NCI-H187 treated with DMSO at 0.1 percent for 48 hours (cell line): ENCODE measurements at regions not wholly inside any gene's neighbourhood (a gene's known extent, or its start where the extent isn't known, plus 50 kb on each side); places are given as distances from the start of the nearest gene placed in this dataset.

Experiments
- DNase-seq: peaks from one replicate; lab custom pipeline; 2025; lab: John Stamatoyannopoulos, UW

GRCh38 chr4:123939621-123940020 is 543.0 kb downstream of the SPRY1 start:
- no peak for DNase-seq

GRCh38 chr4:123940604-123941003 is 544.0 kb downstream of the SPRY1 start:
- DNase-seq = no peak

GRCh38 chr4:123941306-123941705 is 544.7 kb downstream of the SPRY1 start:
- no peak for DNase-seq

GRCh38 chr4:123943976-123944375 is 547.4 kb downstream of the SPRY1 start:
- DNase-seq = no peak

GRCh38 chr4:123945301-123945700 is 548.7 kb downstream of the SPRY1 start:
- no peak for DNase-seq

- DNase-seq = no peak
These were observed 553.9 kb downstream of the SPRY1 start for GRCh38 chr4:123950530-123950929.

DNA sequence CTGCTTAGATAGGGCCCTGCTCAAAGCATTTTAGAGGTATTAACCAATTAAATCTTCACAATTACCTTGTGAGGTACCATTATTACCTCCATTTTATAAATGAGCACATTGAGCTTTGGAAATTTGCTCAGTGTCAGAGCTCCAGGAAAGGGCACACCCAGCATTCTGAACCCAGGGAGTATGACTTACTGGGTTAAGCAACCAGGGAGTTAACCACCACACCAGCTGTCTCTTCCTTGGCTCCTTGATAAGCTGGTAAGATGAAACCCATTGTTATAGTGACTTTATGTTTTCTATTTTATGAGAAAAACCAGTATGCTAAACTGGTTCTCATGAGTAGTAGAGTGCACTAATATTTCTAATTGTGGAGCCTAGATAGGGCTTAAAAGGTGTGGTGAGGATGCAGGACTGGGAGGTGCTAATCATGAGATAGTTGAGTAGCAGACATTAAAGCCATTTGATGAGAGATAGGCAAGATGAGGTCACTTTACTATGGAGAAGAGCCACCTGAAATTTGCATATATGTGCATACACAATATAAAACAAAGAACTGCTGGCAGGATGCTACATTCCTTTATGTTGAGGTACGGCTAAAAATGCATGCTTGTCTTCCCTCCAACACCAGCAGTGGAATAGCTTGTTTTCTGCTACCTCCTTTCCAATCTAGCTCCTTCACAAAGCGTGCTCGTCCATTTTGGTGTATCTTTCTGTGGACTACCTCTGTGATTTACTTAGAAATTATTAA is 556.1 kb downstream of the SPRY1 start:
- DNase-seq = no peak

DNA sequence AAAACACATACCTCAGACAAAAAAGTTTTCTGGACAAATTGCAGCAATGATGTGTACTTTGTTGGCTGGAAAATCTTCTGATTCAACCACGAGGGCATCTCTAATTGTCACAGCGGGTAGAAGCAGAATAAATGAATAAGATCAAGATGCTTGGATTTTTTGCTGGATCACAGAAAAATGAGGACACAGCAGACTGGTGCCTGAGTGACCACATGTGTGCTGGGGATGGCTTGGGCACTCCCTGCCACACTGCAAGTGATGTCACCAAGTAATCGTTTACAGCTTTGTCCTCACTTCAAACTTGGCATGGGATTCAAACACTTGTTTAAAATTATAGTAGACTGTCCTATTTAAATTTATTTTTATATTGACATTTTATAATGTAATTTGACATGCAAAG is 557.0 kb downstream of the SPRY1 start:
- DNase-seq = no peak

- DNase-seq = no peak
These were observed 557.6 kb downstream of the SPRY1 start for GRCh38 chr4:123954220-123954619.

GRCh38 chr4:123955167-123955800 is 558.7 kb downstream of the SPRY1 start:
- DNase-seq = no peak

DNA sequence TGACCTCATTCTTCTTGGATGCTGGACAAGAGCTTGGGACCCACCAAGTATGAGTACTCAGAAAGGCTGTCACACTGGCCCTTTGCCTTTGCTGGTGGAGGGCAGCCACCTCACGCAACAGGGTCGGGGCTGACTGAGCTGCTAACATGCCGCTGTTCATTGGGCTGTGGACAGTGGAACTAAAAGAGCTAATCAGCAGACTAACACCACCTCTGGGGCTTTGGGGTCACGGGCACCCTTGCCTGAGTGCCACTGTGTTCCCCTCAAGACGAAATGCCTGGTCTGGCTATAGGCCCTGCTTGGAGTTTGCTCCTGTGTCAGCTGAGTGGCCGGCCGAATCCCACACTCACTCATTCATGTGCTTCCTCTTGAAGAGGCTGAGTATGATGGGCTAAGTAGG is 559.6 kb downstream of the SPRY1 start:
- no peak for DNase-seq

DNA sequence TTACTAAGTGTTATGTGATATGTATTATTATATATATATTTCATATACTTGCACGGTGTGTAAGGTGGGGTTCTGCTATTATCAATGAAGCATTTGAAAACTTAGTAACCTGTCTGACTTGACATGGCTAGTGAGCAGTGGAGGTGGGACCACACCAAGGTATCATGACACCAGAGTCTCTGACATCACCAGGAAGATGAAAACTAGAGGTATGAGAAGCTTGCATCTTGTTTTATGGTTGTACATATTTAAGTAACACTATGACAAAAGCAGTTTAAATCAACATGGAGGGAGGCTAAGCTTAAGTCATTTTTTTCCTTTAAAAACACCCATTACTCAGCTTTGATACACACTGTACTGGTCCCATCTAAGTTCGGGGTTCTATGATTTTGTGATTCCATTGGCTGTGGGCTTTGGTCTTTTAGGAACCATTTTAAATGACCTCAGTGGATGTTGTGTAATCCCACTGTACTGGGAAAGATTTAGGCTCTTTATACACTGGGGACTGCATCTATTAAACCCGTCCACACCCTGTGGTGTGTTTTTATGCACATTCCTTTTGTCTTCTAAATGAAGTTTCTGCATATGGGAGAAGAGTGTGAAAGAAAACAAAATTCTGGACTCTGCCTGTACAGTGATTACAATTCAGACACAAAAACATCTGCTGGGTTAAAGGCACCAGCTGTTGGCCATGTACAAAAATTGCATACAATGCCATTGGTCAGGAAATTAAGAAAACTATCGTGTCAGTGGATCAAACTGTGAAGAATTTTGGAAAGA is 570.6 kb downstream of the SPRY1 start:
- no peak for DNase-seq

DNA sequence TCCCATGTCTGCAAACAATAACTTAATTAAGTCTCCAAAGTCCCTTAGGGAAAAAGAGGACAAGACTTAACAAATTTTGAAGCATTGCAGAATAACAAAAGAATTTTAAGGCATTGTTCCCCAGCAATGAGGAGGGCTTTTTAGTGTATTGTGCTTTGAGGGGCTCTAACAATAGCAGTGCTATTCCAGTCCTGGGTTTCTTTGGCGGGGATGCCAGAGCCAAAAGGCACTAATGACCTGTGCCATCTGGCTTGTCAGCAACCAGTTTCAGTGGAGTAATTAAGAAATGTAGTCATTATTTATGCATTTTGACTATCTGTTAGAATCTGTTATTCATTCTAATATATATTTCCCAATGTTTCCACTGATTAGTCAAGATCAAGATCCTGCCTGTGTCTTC is 575.4 kb downstream of the SPRY1 start:
- no peak for DNase-seq

GRCh38 chr4:123974386-123975149 is 578.0 kb downstream of the SPRY1 start:
- no peak for DNase-seq

- DNase-seq = no peak
These were observed 579.7 kb downstream of the SPRY1 start for GRCh38 chr4:123976285-123976684.

- DNase-seq = no peak
These were observed 580.2 kb downstream of the SPRY1 start for GRCh38 chr4:123976819-123977218.

DNA sequence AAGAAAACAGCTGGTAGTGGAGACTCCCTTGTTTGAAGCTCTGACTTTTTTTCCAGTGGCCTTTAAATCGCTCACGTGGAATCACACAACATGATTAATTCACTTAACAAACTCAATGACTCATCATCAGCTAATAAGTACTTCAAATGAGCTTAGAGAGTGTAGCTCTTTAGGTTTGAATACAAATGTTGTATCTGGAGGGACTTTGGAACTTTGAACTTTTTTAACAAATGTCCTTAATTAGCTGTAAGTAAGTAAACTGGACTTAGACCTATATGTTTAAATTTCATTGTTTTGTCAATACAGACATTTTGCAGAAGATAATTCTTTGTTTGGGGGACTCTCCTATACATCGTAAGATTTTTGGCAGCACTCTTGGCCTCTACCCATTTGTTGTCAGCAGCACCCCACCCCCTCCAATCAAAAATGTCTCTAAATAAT is 581.1 kb downstream of the SPRY1 start:
- DNase-seq = no peak

DNA sequence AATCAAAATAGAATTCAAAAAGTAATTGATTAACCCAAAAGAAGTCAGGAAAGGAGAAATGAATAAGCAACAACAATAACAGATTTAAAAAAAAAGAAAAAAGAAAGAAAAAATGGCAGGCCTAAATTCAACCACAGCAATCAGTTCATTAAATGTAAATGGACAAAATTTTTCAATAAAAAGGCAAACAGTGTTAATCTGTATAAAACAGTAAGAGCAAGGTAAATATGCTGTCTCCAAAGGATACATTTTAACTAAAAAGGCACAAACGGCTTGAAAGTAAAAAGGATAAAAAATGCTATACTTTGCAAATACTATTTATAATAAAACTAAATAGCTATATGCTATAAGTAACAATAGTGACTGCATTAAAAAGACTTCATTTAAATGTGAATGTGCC is 582.0 kb downstream of the SPRY1 start:
- no peak for DNase-seq

GRCh38 chr4:123980736-123981300 is 584.2 kb downstream of the SPRY1 start:
- no peak for DNase-seq

- DNase-seq = no peak
These were observed 588.3 kb downstream of the SPRY1 start for GRCh38 chr4:123984886-123985285.

DNA sequence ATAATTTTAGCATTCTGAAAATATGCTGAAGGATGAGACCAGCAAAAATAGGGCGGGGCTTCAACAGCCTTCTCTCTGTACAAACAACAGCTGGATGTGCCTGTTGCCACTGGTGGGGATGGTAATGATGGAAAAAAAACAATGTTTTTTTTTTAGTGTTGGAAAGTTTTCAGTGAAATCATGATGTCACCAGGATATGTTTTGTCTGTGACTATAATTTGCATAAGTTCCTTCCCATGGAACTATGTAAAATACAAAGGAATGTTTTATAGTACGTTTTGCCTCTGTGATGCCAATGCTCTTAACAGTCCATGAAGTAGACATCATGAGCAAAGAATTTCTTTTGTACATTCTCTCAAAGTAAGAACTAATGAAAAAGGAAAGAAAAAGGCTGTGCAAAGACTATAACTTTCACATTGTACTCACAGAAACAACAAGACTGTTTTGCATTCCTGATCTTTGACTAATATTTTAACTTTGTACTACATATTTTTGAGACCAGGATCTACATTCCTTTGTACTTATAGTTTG is 589.7 kb downstream of the SPRY1 start:
- no peak for DNase-seq

DNA sequence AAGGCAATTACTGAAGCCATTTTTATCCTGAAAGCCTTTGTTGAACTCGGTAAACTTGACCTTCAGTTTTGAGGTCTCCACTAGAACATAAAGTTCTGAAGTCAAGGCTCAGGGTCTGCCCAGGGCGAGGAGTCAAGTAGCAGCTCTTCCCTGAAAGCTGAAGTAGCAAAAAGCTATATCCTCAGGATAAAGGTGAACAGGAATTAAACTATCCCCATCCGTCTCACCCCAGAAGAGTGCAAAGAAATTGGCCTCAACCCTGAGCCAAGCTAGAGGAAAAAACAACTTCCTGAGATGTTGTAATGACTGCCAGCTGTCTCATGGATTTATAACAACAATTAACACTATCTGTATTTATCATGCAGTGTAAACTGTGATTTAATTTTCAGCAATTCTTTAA is 590.8 kb downstream of the SPRY1 start:
- no peak for DNase-seq
